Stimulated activated CD4-positive, alpha-beta T cell treated with anti-CD3 and anti-CD28 coated beads, TNF-alpha, amount 100 ng/mL, for 48 hours (primary cell): ENCODE measurements at regions not wholly inside any gene's neighbourhood (a gene's known extent, or its start where the extent isn't known, plus 50 kb on each side); places are given as distances from the start of the nearest gene placed in this dataset.

ENCODE experiments used
- DNase-seq, 3 donors: peaks; one replicate each; pipeline ENCODE4 v3.0.0-alpha.2; 2020; ENCODE audit warnings: low read depth in 3 of 3

- DNase-seq = no peak
Measured at GRCh38 chr6:165755583-165755982, 92.5 kb upstream of the PDE10A start.

GRCh38 chr6:165753506-165753905 lies 90.5 kb upstream of the PDE10A start:
- no peak for DNase-seq

- no peak for DNase-seq
Measured at GRCh38 chr6:165752451-165752850, 89.4 kb upstream of the PDE10A start.

GRCh38 chr6:165751486-165751885 lies 88.4 kb upstream of the PDE10A start:
- no peak for DNase-seq

GRCh38 chr6:165749163-165749562 lies 86.1 kb upstream of the PDE10A start:
- DNase-seq = no peak

- no peak for DNase-seq
Measured at GRCh38 chr6:165748390-165748789, 85.3 kb upstream of the PDE10A start.

- no peak for DNase-seq
Measured at GRCh38 chr6:165747963-165748362, 84.9 kb upstream of the PDE10A start.

- no peak for DNase-seq
Measured at GRCh38 chr6:165746331-165746730, 83.3 kb upstream of the PDE10A start.

GRCh38 chr6:165745492-165745891 lies 82.5 kb upstream of the PDE10A start:
- no peak for DNase-seq

GRCh38 chr6:165744555-165745228 lies 81.7 kb upstream of the PDE10A start:
- DNase-seq = no peak

GRCh38 chr6:165743366-165743898 lies 80.4 kb upstream of the PDE10A start:
- DNase-seq = no peak

- DNase-seq = no peak
Measured at GRCh38 chr6:165742047-165742446, 79.0 kb upstream of the PDE10A start.

- no peak for DNase-seq
Measured at GRCh38 chr6:165737396-165737795, 74.4 kb upstream of the PDE10A start.

GRCh38 chr6:165735065-165735464 lies 72.0 kb upstream of the PDE10A start:
- DNase-seq = no peak

GRCh38 chr6:165733489-165733791 lies 70.4 kb upstream of the PDE10A start:
- no peak for DNase-seq

- DNase-seq = no peak
Measured at GRCh38 chr6:165732696-165733488, 69.9 kb upstream of the PDE10A start.

GRCh38 chr6:165729307-165729936 lies 66.4 kb upstream of the PDE10A start:
- DNase-seq = peak in 2 of 3 donors; percentile 6 to 17

- DNase-seq = no peak
Measured at GRCh38 chr6:165728216-165728615, 65.2 kb upstream of the PDE10A start.

- no peak for DNase-seq
Measured at GRCh38 chr6:165726965-165727381, 63.9 kb upstream of the PDE10A start.

GRCh38 chr6:165726290-165726875 lies 63.3 kb upstream of the PDE10A start:
- DNase-seq = no peak

- DNase-seq = no peak
Measured at GRCh38 chr6:165725201-165725600, 62.2 kb upstream of the PDE10A start.

GRCh38 chr6:165723326-165723725 lies 60.3 kb upstream of the PDE10A start:
- no peak for DNase-seq
